Body of pancreas (tissue), 4 donors: ENCODE measurements at regions not wholly inside any gene's neighbourhood (a gene's known extent, or its start where the extent isn't known, plus 50 kb on each side); places are given as distances from the start of the nearest gene placed in this dataset.

Experiments
- CTCF ChIP-seq, 7 experiments: fragments of 450-650 bp in 4 of 7; fragments of 200-600 bp in 3 of 7; sonication (generic) in 3 of 7; IDR thresholded peaks; one replicate each; pipeline ENCODE4 v1.5.1; 2016 to 2019; ENCODE audit warnings: antibody characterized with exemption in 7 of 7
- POLR2A ChIP-seq, 3 donors: fragments of 450-650 bp; IDR thresholded peaks; one replicate each; pipeline ENCODE4 v1.6.1; 2016; ENCODE audit warnings: antibody characterized with exemption in 3 of 3, mild to moderate bottlenecking in 2 of 3

GRCh38 chrX:142359331-142359730 is 154.2 kb upstream of the MAGEC2 start:
- no peak for TF ChIP-seq CTCF (IDR thresholded peaks at IDR 0.05)
- TF ChIP-seq POLR2A (IDR thresholded peaks at IDR 0.05), result no peak
